Epithelial cell of proximal tubule (primary cell): ENCODE measurements at regions not wholly inside any gene's neighbourhood (a gene's known extent, or its start where the extent isn't known, plus 50 kb on each side); places are given as distances from the start of the nearest gene placed in this dataset.
A peak's percentile ranks its signal among the peaks of the same experiment; 100 is the strongest.

Source experiments
- DNase-seq: peaks from one replicate; pipeline ENCODE4 v3.0.0-alpha.2; 2011; ENCODE audit warnings: low read depth
- H3K4me3 ChIP-seq: 2 replicates; pipeline ENCODE4 v1.5.1; 2011; ENCODE audit warnings: low read depth, mild to moderate bottlenecking, low read length
- CTCF ChIP-seq: conservative IDR thresholded peaks from 2 replicates; pipeline ENCODE4 v1.5.1; 2012; ENCODE audit warnings: low read depth, mild to moderate bottlenecking, low read length

DNA sequence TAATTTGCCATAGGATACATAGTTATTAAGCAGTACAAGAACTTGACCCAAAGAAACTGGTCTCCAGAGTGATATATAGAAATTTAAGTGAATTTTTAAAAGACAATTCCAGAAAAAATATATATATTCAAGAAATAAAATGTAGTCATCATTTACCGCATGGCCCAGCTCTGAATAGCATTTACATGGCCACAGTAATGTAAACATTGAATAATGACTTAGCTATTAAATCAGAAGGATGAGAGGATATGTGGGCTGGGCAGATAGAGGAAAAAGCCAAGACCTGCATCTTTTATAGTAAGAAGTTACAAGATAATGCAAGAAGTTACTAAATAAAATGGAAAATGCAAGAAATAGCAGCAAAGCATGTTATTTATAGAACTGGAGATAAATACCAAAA lies 405.2 kb upstream of the WWC1 start:
- no peak for TF ChIP-seq CTCF
- DNase-seq = no peak
- no peak overlapping the region for H3K4me3 ChIP-seq

DNA sequence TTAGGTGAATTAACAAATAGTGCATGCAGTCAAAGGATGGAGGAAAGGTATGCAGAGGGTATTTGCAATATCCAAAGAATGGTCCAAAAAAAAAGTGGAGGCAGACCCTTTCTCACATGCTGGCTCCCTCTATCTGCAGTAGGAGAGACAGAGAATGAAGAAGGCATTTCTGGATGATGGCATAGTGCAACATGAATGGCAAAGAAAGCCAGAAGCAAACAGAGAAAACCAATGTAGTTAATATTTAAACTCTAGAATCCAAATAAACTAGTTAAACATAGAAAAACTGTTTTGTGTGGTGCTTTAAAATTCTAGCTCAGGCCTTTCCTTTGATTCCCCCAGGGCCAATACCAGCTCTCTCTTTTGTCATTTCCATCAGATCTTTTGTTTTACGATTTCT lies 403.1 kb upstream of the WWC1 start:
- no peak for DNase-seq
- no peak overlapping the region for H3K4me3 ChIP-seq
- peak; percentile 45 for TF ChIP-seq CTCF

DNA sequence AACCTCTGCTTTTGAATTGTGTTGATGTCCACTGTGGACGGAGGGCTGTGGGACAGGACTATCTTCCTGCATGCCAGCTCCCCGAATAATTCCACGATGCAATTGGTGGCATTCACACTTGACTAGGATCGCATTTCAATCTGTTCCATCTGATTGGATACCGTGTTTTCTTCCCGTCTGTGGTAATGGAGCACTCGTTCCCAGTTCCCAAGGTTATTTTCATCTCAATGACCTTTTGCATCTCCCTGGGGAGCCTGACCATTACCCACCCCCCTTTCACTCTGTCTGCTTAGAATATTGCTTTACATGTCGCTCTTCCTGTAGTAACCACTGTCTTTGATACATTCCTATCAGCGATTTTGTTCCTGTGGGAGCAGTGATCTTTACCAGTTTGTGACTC lies 402.2 kb upstream of the WWC1 start:
- DNase-seq = no peak
- no peak overlapping the region for H3K4me3 ChIP-seq
- TF ChIP-seq CTCF = no peak

DNA sequence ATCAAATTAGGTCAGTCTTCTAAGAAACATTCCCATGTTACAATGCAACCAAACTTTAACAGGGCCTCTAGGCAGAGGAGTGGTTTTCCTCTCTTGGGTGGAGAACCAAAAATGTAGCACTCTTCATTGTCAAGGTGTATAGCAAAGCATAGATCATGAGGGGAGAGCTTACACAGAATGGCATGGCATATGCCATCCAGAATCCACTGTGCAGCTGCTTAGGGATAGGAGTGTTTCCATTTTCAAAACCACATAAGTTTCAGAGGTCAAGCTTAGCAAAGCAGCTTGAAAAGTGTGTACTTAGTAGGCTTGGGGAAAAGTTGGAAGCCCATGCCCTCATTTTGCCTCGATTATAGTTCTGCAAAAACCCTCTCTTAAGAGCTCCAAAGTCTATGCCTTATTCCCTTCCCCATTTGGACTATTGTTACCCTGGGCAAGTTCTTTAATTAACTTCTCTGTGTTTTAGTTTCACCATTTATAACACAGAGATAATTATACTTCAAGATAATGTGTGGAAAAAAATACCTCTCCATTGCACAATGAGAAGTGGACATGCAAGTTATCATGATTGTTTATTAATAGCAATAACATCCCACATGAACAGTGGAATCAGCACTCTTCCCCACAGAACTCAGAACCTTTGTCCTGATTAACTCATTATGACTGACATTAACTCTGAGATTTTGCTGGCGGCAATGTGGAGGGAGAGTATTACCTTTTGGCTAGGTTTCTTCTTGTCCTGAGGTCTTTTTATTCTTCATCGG lies 398.9 kb upstream of the WWC1 start:
- no peak for TF ChIP-seq CTCF
- DNase-seq = no peak
- H3K4me3 ChIP-seq = no peak overlapping the region

DNA sequence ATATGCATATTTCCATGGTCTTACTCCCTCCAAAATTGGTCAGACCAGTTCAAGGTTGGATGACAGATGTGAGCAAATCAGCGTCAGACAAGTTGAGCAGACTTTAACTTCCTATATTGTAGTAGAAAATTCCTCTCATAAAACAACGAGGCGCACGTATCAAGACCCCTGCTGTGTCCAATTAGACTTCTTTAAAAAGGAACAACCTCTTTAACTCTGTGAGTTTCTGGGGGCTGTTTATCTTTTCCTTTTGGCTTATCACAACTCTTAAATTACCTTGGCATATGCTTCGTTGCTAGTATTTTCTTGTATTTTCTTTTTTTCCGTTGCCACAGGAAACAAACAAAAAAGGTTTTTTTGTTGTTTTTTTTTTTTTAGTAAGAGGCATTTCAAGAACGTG lies 398.2 kb upstream of the WWC1 start:
- DNase-seq = no peak
- H3K4me3 ChIP-seq = no peak overlapping the region
- no peak for TF ChIP-seq CTCF

DNA sequence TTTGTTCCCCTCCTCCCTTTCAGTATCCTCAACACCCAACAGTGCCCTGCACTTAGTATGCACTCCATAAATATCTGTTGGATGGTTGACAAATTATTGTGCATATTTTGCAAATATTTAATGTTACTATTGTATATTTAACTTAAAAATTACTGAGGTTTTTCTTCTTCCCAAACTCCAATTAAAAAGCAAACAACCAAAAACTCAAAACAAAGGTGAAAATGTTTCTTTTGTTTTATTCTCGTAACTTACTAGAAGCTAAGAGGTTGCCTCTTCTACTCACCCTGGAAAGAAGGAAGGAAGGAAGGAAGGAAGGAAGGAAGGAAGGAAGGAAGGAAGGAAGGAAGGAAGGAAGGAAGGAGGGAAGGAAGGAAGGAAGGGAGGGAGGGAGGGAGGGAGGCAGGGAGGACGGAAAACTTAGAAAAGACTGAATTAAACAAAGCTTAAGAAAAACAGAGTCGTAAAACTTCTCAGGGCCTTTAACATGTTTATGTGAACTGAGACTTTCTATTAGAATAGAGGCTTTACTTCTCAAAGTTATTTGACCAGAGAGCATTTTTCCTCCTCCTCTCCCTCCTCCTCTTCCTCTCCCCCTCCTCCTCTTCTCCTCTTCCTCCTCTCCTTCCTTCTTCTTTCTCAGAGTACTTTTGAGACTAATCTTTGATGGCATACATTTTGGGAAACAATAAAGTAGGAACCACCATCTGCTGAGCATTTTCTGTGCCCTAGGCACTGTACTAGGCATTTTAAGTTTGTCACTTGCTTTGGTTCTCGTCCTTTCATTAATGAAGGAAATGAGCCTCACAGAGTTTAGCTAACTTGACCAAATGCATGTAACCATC lies 396.6 kb upstream of the WWC1 start:
- TF ChIP-seq CTCF = no peak
- DNase-seq = no peak
- H3K4me3 ChIP-seq = no peak overlapping the region
